Naive thymus-derived CD4-positive, alpha-beta T cell (primary cell): ENCODE measurements at regions not wholly inside any gene's neighbourhood (a gene's known extent, or its start where the extent isn't known, plus 50 kb on each side); places are given as distances from the start of the nearest gene placed in this dataset.

Source experiments
- ATAC-seq: fragments of 150-1000 bp; cut with Tn5 transposase; 2 replicates; pipeline ENCODE4 v1.10.0; 2021; ENCODE audit warnings: mild to moderate bottlenecking, moderate library complexity
- CTCF ChIA-PET: fragments of 350-600 bp; sonication (Branson Sonifier 250); formaldehyde crosslinking; loops from one replicate; lab custom pipeline; 2021; ENCODE audit warnings: antibody characterized with exemption; lab: Charles Lee
- POLR2A ChIA-PET: fragments of 350-600 bp; sonication (Branson Sonifier 250); formaldehyde crosslinking; loops from one replicate; lab custom pipeline; 2021; ENCODE audit warnings: antibody characterized with exemption, inconsistent platforms; lab: Charles Lee
- DNase-seq, 9 donors: peaks; one replicate each; pipeline versions ENCODE4 v3.0.0 to v3.0.0-alpha.2; 2020 to 2022; ENCODE audit warnings: mixed read lengths in 1 of 9
- H3K27ac ChIP-seq: one replicate; pipeline ENCODE4 v1.7.0; 2013; ENCODE audit warnings: mild to moderate bottlenecking, low read depth, low read length, moderate library complexity
- H3K27me3 ChIP-seq, 2 donors: one replicate each; pipeline ENCODE4 v1.7.0; 2013; ENCODE audit warnings: low read length in 2 of 2, mild to moderate bottlenecking in 2 of 2, moderate library complexity in 2 of 2; ENCODE audit not compliant: control insufficient read depth in 2 of 2, insufficient read depth in 2 of 2
- H3K36me3 ChIP-seq, 3 experiments: 1 replicate in 2 of 3; 2 replicates in 1 of 3; pipeline ENCODE4 v1.7.0; 2013; ENCODE audit warnings: low read length in 3 of 3, mild to moderate bottlenecking in 3 of 3, moderate library complexity in 1 of 3; ENCODE audit not compliant: insufficient read depth in 3 of 3, control insufficient read depth in 2 of 3
- H3K4me1 ChIP-seq, 2 donors: one replicate each; pipeline ENCODE4 v1.7.0; 2013; ENCODE audit warnings: low read length in 2 of 2, mild to moderate bottlenecking in 2 of 2, moderate library complexity in 1 of 2; ENCODE audit not compliant: control insufficient read depth in 2 of 2, insufficient read depth in 2 of 2
- H3K4me3 ChIP-seq: 2 replicates; pipeline ENCODE4 v1.7.0; 2013; ENCODE audit warnings: mild to moderate bottlenecking, low read length
- H3K9me3 ChIP-seq, 3 experiments: 1 replicate in 2 of 3; 2 replicates in 1 of 3; pipeline ENCODE4 v1.7.0; 2013; ENCODE audit warnings: low read length in 3 of 3; ENCODE audit not compliant: control insufficient read depth in 2 of 3
- H3K27ac Mint-ChIP-seq, 9 donors: one replicate each; pipeline ENCODE4 v1.8.0; 2020 to 2022; ENCODE audit warnings: mixed read lengths in 9 of 9, mild to moderate bottlenecking in 8 of 9, moderate library complexity in 5 of 9, inconsistent platforms in 2 of 9
- H3K27me3 Mint-ChIP-seq, 5 donors: one replicate each; pipeline ENCODE4 v1.8.0; 2021 to 2022; ENCODE audit warnings: mixed read lengths in 5 of 5, mild to moderate bottlenecking in 1 of 5
- H3K36me3 Mint-ChIP-seq, 5 donors: one replicate each; pipeline ENCODE4 v1.8.0; 2020 to 2022; ENCODE audit warnings: mixed read lengths in 5 of 5, mild to moderate bottlenecking in 3 of 5, inconsistent platforms in 1 of 5
- H3K4me1 Mint-ChIP-seq, 7 donors: one replicate each; pipeline ENCODE4 v1.8.0; 2020 to 2022; ENCODE audit warnings: mixed read lengths in 7 of 7, mild to moderate bottlenecking in 3 of 7, inconsistent platforms in 1 of 7
- H3K4me3 Mint-ChIP-seq, 10 donors: one replicate each; pipeline ENCODE4 v1.8.0; 2020 to 2022; ENCODE audit warnings: mild to moderate bottlenecking in 10 of 10, mixed read lengths in 10 of 10, moderate library complexity in 6 of 10, inconsistent platforms in 2 of 10
- H3K9me3 Mint-ChIP-seq, 11 donors: one replicate each; pipeline ENCODE4 v1.8.0; 2020 to 2022; ENCODE audit warnings: mixed read lengths in 11 of 11, mild to moderate bottlenecking in 4 of 11, inconsistent platforms in 1 of 11, moderate library complexity in 1 of 11
- intact Hi-C, 2 donors: fragments of 100-400 bp; cut with micrococcal nuclease; formaldehyde crosslinking; loops; one replicate each; pipeline ENCODE4 v1.15.1; 2023

- no peak for ATAC-seq
- intact Hi-C loops: no loop called here
- H3K9me3 Mint-ChIP-seq: peaks cover 0 to 23% (median 0%) of the 10 kb centered on the region in 11 donors
- Histone ChIP-seq H3K4me1 (no peaks in the 10 kb centered on the region), H3K9me3 (no peaks in the 10 kb centered on the region), H3K27ac (no peak overlapping the region), H3K4me3 (no peak overlapping the region), H3K36me3 (no peaks in the 10 kb centered on the region), H3K27me3 (no peaks in the 10 kb centered on the region)
- CTCF ChIA-PET: interaction anchor here (0.5 kb wide), 1 partner anchor 768 kb away, joined by 3 read pairs; no protein-coding TSS in a partner anchor
- POLR2A ChIA-PET: no interaction called here
- no peak overlapping the region for H3K27ac Mint-ChIP-seq
- H3K27me3 Mint-ChIP-seq: peaks cover 0 to 3% (median 0%) of the 10 kb centered on the region in 5 donors
- no peak for DNase-seq
- H3K36me3 Mint-ChIP-seq: no peaks in the 10 kb centered on the region
- no peak overlapping the region for H3K4me3 Mint-ChIP-seq
- no peaks in the 10 kb centered on the region for H3K4me1 Mint-ChIP-seq
Observed at GRCh38 chr1:216812966-216813365, 89.7 kb upstream of the ESRRG start.

GRCh38 chr1:216809649-216810048 is 86.4 kb upstream of the ESRRG start:
- Mint-ChIP-seq H3K27ac (no peak overlapping the region), H3K9me3 (peaks cover 0 to 14% (median 0%) of the 10 kb centered on the region in 11 donors), H3K36me3 (no peaks in the 10 kb centered on the region), H3K27me3 (peaks cover 0 to 3% (median 0%) of the 10 kb centered on the region in 5 donors), H3K4me3 (no peak overlapping the region), H3K4me1 (no peaks in the 10 kb centered on the region)
- Histone ChIP-seq H3K27ac (no peak overlapping the region), H3K27me3 (no peaks in the 10 kb centered on the region), H3K9me3 (no peaks in the 10 kb centered on the region), H3K4me3 (no peak overlapping the region), H3K4me1 (no peaks in the 10 kb centered on the region), H3K36me3 (no peaks in the 10 kb centered on the region)
- ChIA-PET CTCF (no interaction called here), POLR2A (no interaction called here)
- intact Hi-C loops: no loop called here
- DNase-seq: no peak
- no peak for ATAC-seq

GRCh38 chr1:216807696-216808095 is 84.5 kb upstream of the ESRRG start:
- ChIA-PET CTCF (no interaction called here), POLR2A (no interaction called here)
- DNase-seq: no peak

GRCh38 chr1:216805953-216806352 is 82.7 kb upstream of the ESRRG start:
- Mint-ChIP-seq H3K27me3 (peaks cover 0 to 3% (median 0%) of the 10 kb centered on the region in 5 donors), H3K36me3 (no peaks in the 10 kb centered on the region), H3K9me3 (peaks cover 0 to 11% (median 3%) of the 10 kb centered on the region in 11 donors), H3K27ac (no peak overlapping the region), H3K4me1 (no peaks in the 10 kb centered on the region), H3K4me3 (no peak overlapping the region)
- H3K27me3 ChIP-seq: no peaks in the 10 kb centered on the region
- H3K27ac ChIP-seq: no peak overlapping the region
- H3K36me3 ChIP-seq: no peaks in the 10 kb centered on the region
- no peaks in the 10 kb centered on the region for H3K4me1 ChIP-seq
- no peak overlapping the region for H3K4me3 ChIP-seq
- H3K9me3 ChIP-seq: no peaks in the 10 kb centered on the region
- ChIA-PET POLR2A (no interaction called here), CTCF (no interaction called here)
- ATAC-seq (no peak), DNase-seq (no peak)
- intact Hi-C loops: no loop called here

More at GRCh38 chr1:216807696-216808095, 84.5 kb upstream of the ESRRG start:
- no peak overlapping the region for H3K4me3 Mint-ChIP-seq
- H3K27ac Mint-ChIP-seq: no peak overlapping the region
- H3K4me1 Mint-ChIP-seq: no peaks in the 10 kb centered on the region
- H3K4me1 ChIP-seq: no peaks in the 10 kb centered on the region
- H3K36me3 ChIP-seq: no peaks in the 10 kb centered on the region
- H3K9me3 ChIP-seq: no peaks in the 10 kb centered on the region
- H3K27me3 Mint-ChIP-seq: peaks cover 0 to 3% (median 0%) of the 10 kb centered on the region in 5 donors
- peaks cover 0 to 12% (median 2%) of the 10 kb centered on the region in 11 donors for H3K9me3 Mint-ChIP-seq
- H3K27me3 ChIP-seq: no peaks in the 10 kb centered on the region
- no peaks in the 10 kb centered on the region for H3K36me3 Mint-ChIP-seq
- H3K27ac ChIP-seq: no peak overlapping the region
- no peak for ATAC-seq
- H3K4me3 ChIP-seq: no peak overlapping the region
- intact Hi-C loops: no loop called here

- no peak overlapping the region for H3K4me3 Mint-ChIP-seq
Observed at GRCh38 chr1:216805233-216805632, 82.0 kb upstream of the ESRRG start.

GRCh38 chr1:216804111-216804510 is 80.9 kb upstream of the ESRRG start:
- ChIA-PET POLR2A (no interaction called here), CTCF (no interaction called here)
- Mint-ChIP-seq H3K9me3 (peaks cover 0 to 6% (median 3%) of the 10 kb centered on the region in 11 donors), H3K27me3 (no peaks in the 10 kb centered on the region), H3K36me3 (no peaks in the 10 kb centered on the region), H3K4me3 (no peak overlapping the region), H3K4me1 (no peaks in the 10 kb centered on the region), H3K27ac (no peak overlapping the region)
- Histone ChIP-seq H3K4me1 (no peaks in the 10 kb centered on the region), H3K4me3 (no peak overlapping the region), H3K27me3 (no peaks in the 10 kb centered on the region), H3K36me3 (no peaks in the 10 kb centered on the region), H3K9me3 (no peaks in the 10 kb centered on the region), H3K27ac (no peak overlapping the region)
- ATAC-seq (no peak), DNase-seq (no peak)
- intact Hi-C loops: no loop called here

More at GRCh38 chr1:216805233-216805632, 82.0 kb upstream of the ESRRG start:
- H3K27me3 Mint-ChIP-seq: peaks cover 0 to 2% (median 0%) of the 10 kb centered on the region in 5 donors
- Histone ChIP-seq H3K9me3 (no peaks in the 10 kb centered on the region), H3K36me3 (no peaks in the 10 kb centered on the region), H3K27me3 (no peaks in the 10 kb centered on the region), H3K27ac (no peak overlapping the region), H3K4me3 (no peak overlapping the region), H3K4me1 (no peaks in the 10 kb centered on the region)
- CTCF ChIA-PET: no interaction called here
- H3K36me3 Mint-ChIP-seq: no peaks in the 10 kb centered on the region
- H3K9me3 Mint-ChIP-seq: peaks cover 0 to 11% (median 3%) of the 10 kb centered on the region in 11 donors
- no peak for DNase-seq
- intact Hi-C loops: no loop called here
- POLR2A ChIA-PET: no interaction called here
- no peaks in the 10 kb centered on the region for H3K4me1 Mint-ChIP-seq
- ATAC-seq: no peak
- H3K27ac Mint-ChIP-seq: no peak overlapping the region

GRCh38 chr1:216794586-216794985 is 71.4 kb upstream of the ESRRG start:
- H3K4me1 Mint-ChIP-seq: no peaks in the 10 kb centered on the region
- no peak overlapping the region for H3K27ac Mint-ChIP-seq
- no peaks in the 10 kb centered on the region for H3K36me3 Mint-ChIP-seq
- no peak for ATAC-seq
- H3K4me3 Mint-ChIP-seq: no peak overlapping the region
- no peaks in the 10 kb centered on the region for H3K9me3 ChIP-seq
- H3K27me3 Mint-ChIP-seq: no peaks in the 10 kb centered on the region
- H3K9me3 Mint-ChIP-seq: peaks cover 0 to 7% (median 0%) of the 10 kb centered on the region in 11 donors
- ChIA-PET CTCF (no interaction called here), POLR2A (no interaction called here)
- H3K36me3 ChIP-seq: no peaks in the 10 kb centered on the region
- H3K4me3 ChIP-seq: no peak overlapping the region
- no peak for DNase-seq
- intact Hi-C loops: no loop called here
- no peaks in the 10 kb centered on the region for H3K4me1 ChIP-seq
- H3K27ac ChIP-seq: no peak overlapping the region
- no peaks in the 10 kb centered on the region for H3K27me3 ChIP-seq
